Esophagus muscularis mucosa (tissue), 3 donors: ENCODE measurements at regions not wholly inside any gene's neighbourhood (a gene's known extent, or its start where the extent isn't known, plus 50 kb on each side); places are given as distances from the start of the nearest gene placed in this dataset.

Experiments
- CTCF ChIP-seq, 3 experiments: fragments of 200-600 bp in 2 of 3; fragments of 450-650 bp in 1 of 3; sonication (generic) in 2 of 3; IDR thresholded peaks; one replicate each; pipeline ENCODE4 v1.5.1; 2017 to 2019; ENCODE audit warnings: antibody characterized with exemption in 3 of 3, mild to moderate bottlenecking in 2 of 3, moderate library complexity in 1 of 3
- POLR2A ChIP-seq: fragments of 450-650 bp; IDR thresholded peaks from one replicate; pipeline ENCODE4 v1.6.1; 2017; ENCODE audit warnings: antibody characterized with exemption, moderate library complexity, mild to moderate bottlenecking, low read depth

GRCh38 chr6:153862927-153863326 lies 176.1 kb upstream of the OPRM1 start:
- TF ChIP-seq CTCF (IDR thresholded peaks at IDR 0.05) (no peak), POLR2A (no peak)
